HG03442 (cell line): ENCODE measurements at regions not wholly inside any gene's neighbourhood (a gene's known extent, or its start where the extent isn't known, plus 50 kb on each side); places are given as distances from the start of the nearest gene placed in this dataset.
A peak's percentile ranks its signal among the peaks of the same experiment; 100 is the strongest.

Source experiments
- ATAC-seq: cut with Tn5 transposase; IDR thresholded peaks from one replicate; pipeline ENCODE4 v1.9.1; 2021; ENCODE audit warnings: mild to moderate bottlenecking, moderate library complexity; ENCODE audit not compliant: unreplicated experiment

- no peak for ATAC-seq
Measured at GRCh38 chr9:90948156-90948555, 146.5 kb downstream of the SYK start.

GRCh38 chr9:90950600-90950999 lies 149.0 kb downstream of the SYK start:
- no peak for ATAC-seq

GRCh38 chr9:90953200-90953599 lies 151.6 kb downstream of the SYK start:
- no peak for ATAC-seq

DNA sequence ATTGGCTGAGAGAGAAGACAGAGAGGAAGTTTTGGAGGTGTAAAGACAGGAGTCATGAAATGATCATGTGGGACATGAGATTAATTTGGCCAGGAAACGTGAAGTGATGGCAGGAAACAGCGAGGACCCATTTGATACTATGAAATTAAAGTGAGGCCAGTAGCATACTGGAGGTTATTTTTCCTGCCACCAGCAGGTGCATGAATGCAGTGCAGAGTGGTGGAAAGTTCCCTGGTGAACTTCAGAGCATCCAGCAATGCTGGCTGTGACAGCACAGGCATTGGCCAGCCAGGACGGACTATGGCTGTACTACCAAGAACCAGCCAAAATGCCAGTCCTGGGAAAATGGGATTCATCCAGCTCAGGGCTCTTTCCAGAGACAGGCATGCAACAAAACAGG lies 152.2 kb downstream of the SYK start:
- ATAC-seq = no peak

- no peak for ATAC-seq
Measured at GRCh38 chr9:90956026-90956810, 154.6 kb downstream of the SYK start.

DNA sequence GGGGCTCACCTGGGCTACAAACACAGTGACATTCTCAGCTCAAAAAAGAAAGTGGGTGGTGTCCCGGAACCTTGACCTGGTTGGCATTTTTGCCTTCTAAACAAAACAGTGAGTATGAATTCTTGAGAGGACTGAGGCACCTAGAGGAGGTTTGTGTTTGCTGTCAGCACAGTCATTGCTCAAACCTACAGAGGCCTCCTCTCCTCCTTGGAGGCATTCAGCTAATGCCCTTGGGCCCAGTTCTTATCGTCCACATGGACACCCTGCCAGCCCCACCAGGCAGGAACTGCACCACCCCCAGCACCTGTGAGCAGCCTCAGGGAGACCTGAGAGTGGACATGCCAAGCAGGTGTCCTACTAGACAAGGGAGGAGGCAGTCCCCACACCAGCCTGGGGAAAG lies 156.7 kb downstream of the SYK start:
- no peak for ATAC-seq

- ATAC-seq = no peak
Measured at GRCh38 chr9:90960941-90961340, 159.3 kb downstream of the SYK start.

GRCh38 chr9:90961375-90961774 lies 159.8 kb downstream of the SYK start:
- ATAC-seq = no peak

DNA sequence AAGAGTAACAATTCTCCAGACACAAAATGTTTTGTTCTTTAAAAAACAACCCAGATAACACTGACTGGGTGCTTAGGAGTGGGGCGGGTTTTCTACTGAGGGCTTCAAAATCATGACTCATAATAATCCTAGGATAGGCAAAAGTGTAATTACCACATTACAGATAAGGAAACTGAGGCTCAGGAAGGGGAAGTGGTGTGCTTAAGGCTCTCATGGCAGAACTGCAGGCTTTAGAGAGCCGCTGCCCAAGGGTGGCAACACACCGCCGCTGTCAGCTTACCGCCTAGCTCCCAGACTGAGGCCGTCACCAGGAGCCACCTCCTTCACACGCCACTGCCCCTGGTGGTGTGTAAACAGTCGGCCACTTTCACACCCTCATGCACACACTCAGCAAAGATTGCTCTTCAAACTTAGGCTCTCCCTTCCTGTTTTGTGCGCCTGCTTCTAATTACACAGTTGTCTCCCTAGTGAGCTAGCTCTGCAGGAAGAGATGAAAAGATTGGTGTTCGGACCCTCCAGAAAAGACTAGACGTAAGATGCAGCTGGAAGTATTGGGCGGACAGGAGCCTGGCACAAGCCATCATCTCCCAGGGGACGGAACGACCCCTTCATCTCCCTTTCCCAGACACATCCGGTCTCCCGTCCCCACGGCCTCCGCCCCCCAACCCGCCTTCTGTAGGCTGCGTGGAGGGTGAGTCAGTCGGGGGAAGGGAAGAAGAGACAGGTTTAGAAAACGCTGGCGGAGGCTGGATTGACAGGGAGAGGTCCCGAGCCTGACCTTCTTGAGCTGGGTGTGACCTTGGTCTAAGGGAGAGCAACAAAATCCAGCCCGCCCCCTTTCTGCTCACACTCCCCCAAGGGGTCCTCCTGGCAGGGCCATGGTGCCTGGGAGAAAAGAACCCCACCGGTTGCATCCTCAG lies 162.7 kb downstream of the SYK start:
- peak; percentile 45 for ATAC-seq

DNA sequence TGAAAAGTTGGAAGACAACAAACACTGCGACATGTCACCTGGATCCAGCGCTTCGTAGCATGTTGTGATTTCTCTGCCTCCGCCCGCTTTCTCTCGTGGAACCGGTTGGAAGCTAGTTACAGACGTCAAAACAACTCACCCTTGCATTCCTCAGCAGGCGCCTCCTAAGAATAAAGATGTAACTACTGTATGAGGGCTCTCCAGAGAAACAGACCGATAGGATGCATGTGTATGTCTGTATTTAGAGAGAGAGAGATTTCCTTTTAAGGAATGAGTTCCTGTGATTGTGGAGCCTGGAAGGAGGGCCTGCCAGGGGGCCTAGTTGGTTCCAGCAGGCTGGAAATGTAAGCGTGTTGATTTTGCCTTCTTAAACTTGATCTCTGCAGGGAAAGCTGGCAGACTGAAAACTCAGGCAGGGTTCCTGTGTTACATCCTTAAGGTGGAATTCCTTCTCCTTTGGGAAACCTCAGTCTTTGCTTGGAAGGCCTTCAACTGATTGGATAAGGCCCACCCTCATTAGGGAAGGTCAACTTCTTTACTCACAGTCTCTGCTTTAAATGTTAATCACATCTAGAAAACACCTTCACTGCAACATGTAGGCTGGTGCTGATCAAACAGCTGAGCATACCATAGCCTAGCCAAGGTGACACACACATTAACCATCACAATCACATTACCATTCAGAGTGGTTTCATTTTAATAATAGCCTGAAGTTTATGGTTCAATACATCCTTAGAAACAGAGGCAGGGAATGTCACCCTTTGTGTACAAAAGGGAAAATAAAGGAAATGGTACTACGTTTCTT lies 163.8 kb downstream of the SYK start:
- no peak for ATAC-seq

- no peak for ATAC-seq
Measured at GRCh38 chr9:90966031-90966290, 164.3 kb downstream of the SYK start.

GRCh38 chr9:90966480-90967144 lies 165.0 kb downstream of the SYK start:
- ATAC-seq = no peak

DNA sequence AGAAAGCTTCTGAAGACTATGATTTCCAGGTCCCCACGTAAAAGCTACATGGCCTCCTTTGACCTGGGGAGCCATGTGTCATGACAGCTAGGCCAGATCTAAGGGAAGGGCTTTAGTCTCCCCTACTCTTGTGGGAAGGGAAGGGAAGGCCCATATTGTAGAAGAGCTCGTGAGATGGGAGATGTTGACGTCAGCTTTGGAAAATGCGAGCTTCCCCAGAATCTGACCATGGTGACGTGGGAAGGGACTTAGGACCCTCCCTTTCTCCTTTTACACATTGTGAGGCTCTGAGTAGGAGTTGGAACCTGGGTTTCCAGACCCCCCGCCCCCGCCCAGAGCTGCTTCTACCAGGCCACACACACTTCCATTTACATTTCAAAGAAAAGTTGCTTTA lies 165.5 kb downstream of the SYK start:
- no peak for ATAC-seq

GRCh38 chr9:90969021-90969675 lies 167.5 kb downstream of the SYK start:
- ATAC-seq = no peak

- ATAC-seq = no peak
Measured at GRCh38 chr9:90970608-90971007, 169.0 kb downstream of the SYK start.

- ATAC-seq = no peak
Measured at GRCh38 chr9:90972057-90972456, 170.4 kb downstream of the SYK start.

GRCh38 chr9:90974016-90974415 lies 172.4 kb downstream of the SYK start:
- ATAC-seq = no peak

DNA sequence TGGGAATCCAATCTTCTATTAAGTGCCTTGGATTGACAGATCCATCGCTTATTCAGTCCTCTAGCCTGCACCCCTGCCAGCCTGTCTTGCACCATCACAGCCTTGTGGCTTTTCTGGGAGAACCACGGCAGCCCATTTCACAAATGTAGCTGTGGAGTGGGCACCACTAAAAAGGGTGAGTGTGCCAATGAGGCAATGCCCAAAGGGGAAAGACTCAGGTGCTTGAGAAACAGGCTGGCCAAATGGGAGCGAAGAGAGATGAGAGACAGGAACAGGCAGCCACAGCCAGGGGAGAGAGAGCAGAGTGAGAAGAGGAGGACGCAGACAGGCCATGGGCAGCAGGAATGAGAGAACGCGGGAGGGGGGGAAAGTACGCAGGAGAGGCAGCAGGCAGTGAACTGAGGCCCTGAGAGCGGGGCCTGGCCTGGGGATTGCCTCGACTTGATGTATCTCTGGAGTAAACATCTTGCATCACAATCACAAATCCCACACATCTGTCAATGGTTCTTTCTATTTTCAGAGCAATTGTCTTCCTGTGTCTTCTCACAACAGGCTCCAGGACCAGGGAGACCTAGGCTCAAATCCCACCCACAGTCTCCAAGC lies 173.1 kb downstream of the SYK start:
- ATAC-seq = no peak

DNA sequence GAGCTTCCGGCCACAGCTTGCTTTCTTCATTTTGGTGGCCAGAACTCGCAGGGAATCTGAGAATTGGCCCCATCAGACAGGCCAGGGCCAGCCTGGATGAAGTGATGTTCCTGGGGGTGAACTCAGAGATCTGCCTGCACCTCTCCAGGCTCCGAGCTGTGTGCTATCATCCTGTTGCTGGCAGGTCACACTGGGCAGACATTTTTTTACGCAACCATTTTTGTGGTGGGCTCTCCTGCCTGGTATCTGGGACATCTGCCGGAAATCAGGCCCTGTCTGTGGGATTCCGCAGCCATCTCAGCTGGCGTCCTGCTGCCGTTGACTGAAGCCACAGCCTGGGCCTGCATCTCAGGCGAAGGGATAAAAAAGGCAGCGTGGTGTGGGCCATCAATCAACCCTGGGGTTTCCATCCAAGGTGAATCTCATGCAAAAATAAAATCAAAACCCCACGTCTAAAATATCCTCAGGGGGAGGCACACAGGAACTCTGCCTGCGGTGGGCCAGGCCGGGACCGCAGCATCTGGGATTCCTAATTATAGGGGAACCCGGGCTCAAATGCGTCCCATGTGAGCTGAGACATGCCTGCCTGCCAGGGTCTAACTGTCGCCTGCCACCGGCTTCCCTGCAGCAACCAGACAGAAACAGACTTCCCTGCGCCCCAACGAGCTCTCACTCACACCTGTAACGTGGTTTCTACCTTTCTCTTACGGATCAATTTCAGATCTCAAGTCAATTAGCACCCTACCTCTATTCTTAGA lies 174.3 kb downstream of the SYK start:
- no peak for ATAC-seq
